Ascending aorta (tissue), 2 donors: ENCODE measurements at regions not wholly inside any gene's neighbourhood (a gene's known extent, or its start where the extent isn't known, plus 50 kb on each side); places are given as distances from the start of the nearest gene placed in this dataset.
A peak's percentile ranks its signal among the peaks of the same experiment; 100 is the strongest.

Source experiments
- DNase-seq, 2 donors: peaks; one replicate each; pipeline ENCODE4 v3.0.0-alpha.2; 2019; ENCODE audit warnings: low spot score in 2 of 2
- H3K27ac ChIP-seq, 2 donors: fragments of 200-600 bp; sonication (generic); one replicate each; pipeline ENCODE4 v1.5.1; 2016 to 2017; ENCODE audit warnings: mild to moderate bottlenecking in 1 of 2
- H3K27me3 ChIP-seq: fragments of 200-600 bp; sonication (generic); one replicate; pipeline ENCODE4 v1.5.1; 2017
- H3K36me3 ChIP-seq, 2 donors: fragments of 200-600 bp; sonication (generic); one replicate each; pipeline ENCODE4 v1.5.1; 2016
- H3K4me1 ChIP-seq, 2 donors: fragments of 200-600 bp; sonication (generic); one replicate each; pipeline ENCODE4 v1.5.1; 2016 to 2017; ENCODE audit warnings: mild to moderate bottlenecking in 1 of 2
- H3K4me3 ChIP-seq, 2 donors: fragments of 200-600 bp; sonication (generic); one replicate each; pipeline ENCODE4 v1.5.1; 2016 to 2017; ENCODE audit warnings: mild to moderate bottlenecking in 1 of 2
- H3K9me3 ChIP-seq, 2 donors: fragments of 200-600 bp; sonication (generic); one replicate each; pipeline ENCODE4 v1.5.1; 2016
- CTCF ChIP-seq, 3 experiments: fragments of 200-600 bp in 2 of 3; fragments of 450-650 bp in 1 of 3; sonication (generic) in 2 of 3; IDR thresholded peaks; one replicate each; pipeline ENCODE4 v1.5.1; 2016 to 2019; ENCODE audit warnings: antibody characterized with exemption in 3 of 3, mild to moderate bottlenecking in 1 of 3, moderate library complexity in 1 of 3
- intact Hi-C: fragments of 100-400 bp; cut with DNase I; formaldehyde crosslinking; loops from one replicate; pipeline ENCODE4 v1.15.1; 2023

GRCh38 chr10:32167450-32167849 is 111.2 kb upstream of the KIF5B start:
- no peak for DNase-seq

GRCh38 chr10:32166365-32166764 is 110.1 kb upstream of the KIF5B start:
- Histone ChIP-seq H3K9me3 (no peaks in the 10 kb centered on the region), H3K27ac (no peak overlapping the region), H3K4me1 (no peaks in the 10 kb centered on the region), H3K36me3 (no peaks in the 10 kb centered on the region), H3K27me3 (no peaks in the 10 kb centered on the region), H3K4me3 (no peak overlapping the region)
- no peak for DNase-seq
- no peak for TF ChIP-seq CTCF (IDR thresholded peaks at IDR 0.05)
- intact Hi-C loops: no loop called here

More at GRCh38 chr10:32167450-32167849, 111.2 kb upstream of the KIF5B start:
- Histone ChIP-seq H3K27me3 (no peaks in the 10 kb centered on the region), H3K9me3 (no peaks in the 10 kb centered on the region), H3K4me1 (no peaks in the 10 kb centered on the region), H3K27ac (no peak overlapping the region), H3K4me3 (no peak overlapping the region), H3K36me3 (no peaks in the 10 kb centered on the region)
- intact Hi-C loops: no loop called here
- TF ChIP-seq CTCF (IDR thresholded peaks at IDR 0.05): no peak

GRCh38 chr10:32163762-32164148 is 107.5 kb upstream of the KIF5B start:
- Histone ChIP-seq H3K36me3 (no peaks in the 10 kb centered on the region), H3K27me3 (no peaks in the 10 kb centered on the region), H3K27ac (no peak overlapping the region), H3K4me3 (no peak overlapping the region), H3K9me3 (no peaks in the 10 kb centered on the region), H3K4me1 (no peaks in the 10 kb centered on the region)
- DNase-seq: no peak
- intact Hi-C loops: no loop called here
- TF ChIP-seq CTCF (IDR thresholded peaks at IDR 0.05): no peak

GRCh38 chr10:32163071-32163761 is 107.0 kb upstream of the KIF5B start:
- intact Hi-C loops: no loop called here
- no peak for TF ChIP-seq CTCF (IDR thresholded peaks at IDR 0.05)

GRCh38 chr10:32161586-32161985 is 105.4 kb upstream of the KIF5B start:
- intact Hi-C loops: no loop called here
- no peaks in the 10 kb centered on the region for H3K27me3 ChIP-seq
- H3K27ac ChIP-seq: no peak overlapping the region
- no peaks in the 10 kb centered on the region for H3K36me3 ChIP-seq
- DNase-seq: no peak
- no peak for TF ChIP-seq CTCF (IDR thresholded peaks at IDR 0.05)
- no peaks in the 10 kb centered on the region for H3K4me1 ChIP-seq
- H3K4me3 ChIP-seq: no peak overlapping the region
- no peaks in the 10 kb centered on the region for H3K9me3 ChIP-seq

More at GRCh38 chr10:32163071-32163761, 107.0 kb upstream of the KIF5B start:
- Histone ChIP-seq H3K36me3 (no peaks in the 10 kb centered on the region), H3K27me3 (no peaks in the 10 kb centered on the region), H3K4me1 (no peaks in the 10 kb centered on the region), H3K9me3 (no peaks in the 10 kb centered on the region), H3K4me3 (no peak overlapping the region), H3K27ac (no peak overlapping the region)
- DNase-seq: no peak

GRCh38 chr10:32160864-32161263 is 104.6 kb upstream of the KIF5B start:
- intact Hi-C loops: no loop called here
- Histone ChIP-seq H3K36me3 (no peaks in the 10 kb centered on the region), H3K4me1 (no peaks in the 10 kb centered on the region), H3K9me3 (no peaks in the 10 kb centered on the region), H3K27me3 (no peaks in the 10 kb centered on the region), H3K4me3 (no peak overlapping the region), H3K27ac (peak overlapping the region in 1 of 2 donors; percentile 26)
- DNase-seq: no peak
- no peak for TF ChIP-seq CTCF (IDR thresholded peaks at IDR 0.05)
